Neural cell (in vitro differentiated cells): ENCODE measurements at regions not wholly inside any gene's neighbourhood (a gene's known extent, or its start where the extent isn't known, plus 50 kb on each side); places are given as distances from the start of the nearest gene placed in this dataset.

ENCODE experiments used
- CTCF ChIP-seq: fragments of 450-650 bp; IDR thresholded peaks from 2 replicates; pipeline ENCODE4 v1.5.1; 2014; ENCODE audit warnings: antibody characterized with exemption, mild to moderate bottlenecking, moderate library complexity; ENCODE audit not compliant: poor library complexity, severe bottlenecking
- EP300 ChIP-seq: fragments of 450-650 bp; conservative IDR thresholded peaks from 2 replicates; pipeline ENCODE4 v1.6.1; 2014; ENCODE audit warnings: antibody characterized with exemption, mild to moderate bottlenecking, moderate library complexity; ENCODE audit not compliant: poor library complexity, severe bottlenecking
- EZH2 ChIP-seq: fragments of 200-600, 300-800 bp; shearing (Covaris generic), sonication (generic); IDR thresholded peaks from 2 replicates; pipeline ENCODE4 v1.6.1; 2014; ENCODE audit warnings: antibody characterized with exemption, low read length, borderline replicate concordance, mild to moderate bottlenecking; ENCODE audit not compliant: insufficient read depth, poor library complexity, severe bottlenecking
- MXI1 ChIP-seq: fragments of 450-650 bp; conservative IDR thresholded peaks from 2 replicates; pipeline ENCODE4 v1.6.1; 2014; ENCODE audit warnings: antibody characterized with exemption, mild to moderate bottlenecking; ENCODE audit not compliant: poor library complexity, severe bottlenecking
- POLR2AphosphoS5 ChIP-seq: IDR thresholded peaks from 2 replicates; pipeline ENCODE4 v1.6.1; 2012
- RAD21 ChIP-seq: fragments of 450-650 bp; conservative IDR thresholded peaks from 2 replicates; pipeline ENCODE4 v1.6.1; 2014; ENCODE audit warnings: antibody characterized with exemption, mild to moderate bottlenecking, moderate library complexity
- REST ChIP-seq: IDR thresholded peaks from 2 replicates; pipeline ENCODE4 v1.6.1; 2012; ENCODE audit warnings: borderline replicate concordance

- TF ChIP-seq CTCF: no peak
- no peak for TF ChIP-seq POLR2AphosphoS5
- no peak for TF ChIP-seq EP300
- TF ChIP-seq EZH2: no peak
- TF ChIP-seq MXI1: no peak
- TF ChIP-seq REST: no peak
- TF ChIP-seq RAD21: no peak
These were observed 100.2 kb downstream of the SLC25A46 start for GRCh38 chr5:110838961-110839360.
